Sigmoid colon (tissue), 4 donors: ENCODE measurements at regions not wholly inside any gene's neighbourhood (a gene's known extent, or its start where the extent isn't known, plus 50 kb on each side); places are given as distances from the start of the nearest gene placed in this dataset.

Experiments used
- CTCF ChIP-seq, 4 experiments: fragments of 450-650 bp in 3 of 4; fragments of 200-600 bp in 1 of 4; IDR thresholded peaks; one replicate each; pipeline ENCODE4 v1.5.1; 2016 to 2019; ENCODE audit warnings: antibody characterized with exemption in 4 of 4, mild to moderate bottlenecking in 3 of 4, moderate library complexity in 2 of 4
- POLR2AphosphoS5 ChIP-seq, 4 donors: sonication (generic); formaldehyde crosslinking; IDR thresholded peaks; one replicate each; pipeline ENCODE4 v1.6.1; 2017; ENCODE audit warnings: antibody characterized with exemption in 4 of 4

- no peak for TF ChIP-seq POLR2AphosphoS5 (IDR thresholded peaks at IDR 0.05)
- no peak for TF ChIP-seq CTCF (IDR thresholded peaks at IDR 0.05)
Observed at GRCh38 chr19:31963746-31964145, 381.7 kb upstream of the ZNF507 start.
